ENCODE measurements at regions not wholly inside any gene's neighbourhood (a gene's known extent, or its start where the extent isn't known, plus 50 kb on each side); places are given as distances from the start of the nearest gene placed in this dataset.

DNA sequence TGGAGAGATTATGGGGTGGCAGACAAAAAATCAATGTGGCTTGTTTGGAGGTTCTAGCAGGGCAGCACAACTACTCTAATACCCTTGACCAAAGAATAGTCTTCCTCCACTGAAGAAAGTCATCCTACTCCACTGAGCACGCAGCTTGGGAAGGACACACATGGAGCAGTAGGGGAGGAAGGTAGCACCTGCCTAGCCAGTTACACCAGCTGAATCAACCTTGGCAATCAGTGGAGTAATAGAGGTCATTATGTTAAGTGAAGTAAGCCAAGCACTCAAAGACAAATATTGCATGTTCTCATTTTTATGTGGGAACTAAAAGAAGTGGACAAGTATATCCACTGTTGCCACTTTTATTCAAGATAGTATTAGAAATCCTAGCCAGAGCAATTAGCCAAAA, 555.8 kb upstream of the ALCAM start:
- Histone ChIP-seq H2BK120ac (replicated peaks; ENCODE audit: low read depth, low read length) (no peak overlapping the region), H2BK12ac (ENCODE audit: low read depth, low read length) (no peak overlapping the region), H3K14ac (ENCODE audit: insufficient read length) (no peak overlapping the region), H3K23ac (ENCODE audit: insufficient read length) (no peak overlapping the region), H3K4me3 (ENCODE audit: extremely low read depth in 1 of 4, insufficient read depth in 2 of 4, low read depth in 3 of 4, low read length in 4 of 4) (no peak overlapping the region), H2AFZ (ENCODE audit: low read length) (no peak overlapping the region), H3K4me2 (ENCODE audit: insufficient read depth in 1 of 2, low read depth in 2 of 2, low read length in 2 of 2) (no peak overlapping the region), H3K27ac (ENCODE audit: low read depth, low read length) (peak overlapping the region; percentile 52; the same call in 1 of the 2 replicates), H4K20me1 (replicated peaks in 1 of 2; ENCODE audit: control insufficient read depth in 1 of 2, insufficient read depth in 2 of 2, low read length in 2 of 2) (no peaks in the 10 kb centered on the region), H3K9ac (replicated peaks in 1 of 4; ENCODE audit: extremely low read depth in 1 of 4, low read depth in 3 of 4, low read length in 3 of 4) (no peak overlapping the region), H2AK5ac (ENCODE audit: low read depth, low read length) (no peak overlapping the region), H3K4ac (replicated peaks; ENCODE audit: insufficient read length, low read depth, low read length) (no peak overlapping the region), H4K91ac (replicated peaks; ENCODE audit: insufficient read length, low read length) (no peak overlapping the region), H3K79me2 (ENCODE audit: control insufficient read depth in 1 of 2, insufficient read depth in 2 of 2, low read length in 2 of 2) (no peaks in the 10 kb centered on the region), H3K36me3 (ENCODE audit: control insufficient read depth in 2 of 4, insufficient read depth in 4 of 4, low read length in 3 of 4) (no peaks in the 10 kb centered on the region), H2BK5ac (ENCODE audit: low read depth, low read length) (no peak overlapping the region), H2BK20ac (ENCODE audit: low read length) (no peak overlapping the region), H3K27me3 (replicated peaks in 1 of 4; ENCODE audit: control insufficient read depth in 3 of 4, extremely low read depth in 1 of 4, insufficient read depth in 3 of 4, low read length in 3 of 4) (no peaks in the 10 kb centered on the region), H3K18ac (ENCODE audit: extremely low read depth, low read length) (no peak overlapping the region), H4K8ac (ENCODE audit: extremely low read depth, insufficient read depth, low read length) (no peak overlapping the region), H3K79me1 (ENCODE audit: low read depth, low read length) (no peaks in the 10 kb centered on the region), H3K23me2 (ENCODE audit: low read depth, low read length) (no peaks in the 10 kb centered on the region), H3K56ac (replicated peaks; ENCODE audit: insufficient read length, low read depth, low read length) (no peak overlapping the region), H3K9me3 (ENCODE audit: insufficient read depth in 2 of 2, low read depth in 1 of 2, low read length in 1 of 2) (peaks cover 0 to 3% of the 10 kb centered on the region in 2 experiments; a peak in 1 of 4 replicates), H3K4me1 (replicated peaks in 1 of 4; ENCODE audit: control insufficient read depth in 3 of 4, insufficient read depth in 4 of 4, low read length in 3 of 4) (peaks cover 0 to 4% (median 3%) of the 10 kb centered on the region in 4 experiments; a peak in 4 of 7 replicates), H2BK15ac (ENCODE audit: low read length) (no peak overlapping the region), H4K5ac (ENCODE audit: insufficient read length, low read depth, low read length) (no peak overlapping the region)
- TF ChIP-seq SUZ12 (IDR thresholded peaks at IDR 0.05; ENCODE audit: low read length) (no peak), JUN (IDR thresholded peaks at IDR 0.05; ENCODE audit: low read depth, low read length) (no peak), TCF12 (IDR thresholded peaks at IDR 0.05; ENCODE audit: low read depth, low read length) (no peak), JUND (IDR thresholded peaks at IDR 0.05; ENCODE audit: low read length) (no peak), GTF2F1 (IDR thresholded peaks at IDR 0.05; ENCODE audit: borderline replicate concordance, low read depth, low read length) (no peak), YY1 (IDR thresholded peaks at IDR 0.05; ENCODE audit: low read depth, low read length) (no peak), NRF1 (IDR thresholded peaks at IDR 0.05; ENCODE audit: low read depth, low read length) (no peak), SAP30 (IDR thresholded peaks at IDR 0.05; ENCODE audit: insufficient read depth, insufficient replicate concordance, low read length) (no peak), GABPA (IDR thresholded peaks at IDR 0.05; ENCODE audit: borderline replicate concordance, insufficient read depth, low read length) (no peak)
- ChIA-PET POLR2A (ENCODE audit: partially characterized antibody) (no interaction called here), CTCF (ENCODE audit: partially characterized antibody) (no interaction called here)
- DNase-seq (ENCODE audit: low read depth in 1 of 2, low spot score in 2 of 2) (no peak), FAIRE-seq (no peak)
- 85% methylated on average over 1 of the region's 1 CpG; no CpG with 5 or more reads in 1 of the 2 experiments for WGBS, 2 experiments (ENCODE audit: extremely low coverage in 1 of 2, insufficient coverage in 1 of 2, insufficient read length in 1 of 2, insufficient replicate concordance in 2 of 2, low coverage in 1 of 2, low lambda C conversion rate in 2 of 2, missing lambda C conversion rate in 1 of 2)
